ENCODE measurements at regions not wholly inside any gene's neighbourhood (a gene's known extent, or its start where the extent isn't known, plus 50 kb on each side); places are given as distances from the start of the nearest gene placed in this dataset.
A peak's percentile ranks its signal among the peaks of the same experiment; 100 is the strongest.
"Not testable (repeated sequence)": the region's sequence is repeated elsewhere in the genome, so short reads cannot be mapped to it uniquely, and the experiment has no call there.

DNA sequence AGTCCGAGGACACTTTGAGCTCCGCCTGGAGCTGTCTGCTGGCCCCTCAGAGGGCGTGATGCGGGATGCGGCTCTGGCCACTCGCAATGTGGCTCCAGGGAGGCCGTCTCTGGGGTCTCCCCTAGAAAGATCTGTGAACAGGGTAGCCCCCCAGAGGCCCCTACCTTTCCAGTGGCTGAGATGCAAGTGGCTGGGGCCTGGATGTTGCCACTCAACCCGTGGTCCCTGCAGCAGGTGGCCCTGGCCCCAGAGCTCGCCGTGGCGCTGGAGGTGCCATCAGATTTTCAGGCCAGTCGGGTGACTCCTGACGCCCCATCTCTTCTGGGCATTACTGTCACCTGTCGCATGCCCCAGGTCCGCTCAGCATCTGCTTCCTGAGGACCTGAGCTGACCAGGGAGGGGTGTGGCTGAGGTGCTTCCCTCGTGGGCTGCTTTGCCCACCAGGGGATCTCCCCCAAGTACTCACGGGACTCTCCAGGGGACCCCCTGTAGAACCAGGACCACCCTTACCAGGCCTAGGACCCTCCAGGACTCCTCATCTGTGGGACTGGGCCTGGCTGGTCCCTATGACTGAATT lies 102.1 kb upstream of the LRPAP1 start:
- no peaks in the 10 kb centered on the region for H3K4me1 ChIP-seq
- TF ChIP-seq POLR2A (IDR thresholded peaks at IDR 0.05) (no peak), POLR2AphosphoS5 (IDR thresholded peaks at IDR 0.05) (no peak), EP300 (IDR thresholded peaks at IDR 0.05) (no peak)
- TF ChIP-seq, protein P1, sequence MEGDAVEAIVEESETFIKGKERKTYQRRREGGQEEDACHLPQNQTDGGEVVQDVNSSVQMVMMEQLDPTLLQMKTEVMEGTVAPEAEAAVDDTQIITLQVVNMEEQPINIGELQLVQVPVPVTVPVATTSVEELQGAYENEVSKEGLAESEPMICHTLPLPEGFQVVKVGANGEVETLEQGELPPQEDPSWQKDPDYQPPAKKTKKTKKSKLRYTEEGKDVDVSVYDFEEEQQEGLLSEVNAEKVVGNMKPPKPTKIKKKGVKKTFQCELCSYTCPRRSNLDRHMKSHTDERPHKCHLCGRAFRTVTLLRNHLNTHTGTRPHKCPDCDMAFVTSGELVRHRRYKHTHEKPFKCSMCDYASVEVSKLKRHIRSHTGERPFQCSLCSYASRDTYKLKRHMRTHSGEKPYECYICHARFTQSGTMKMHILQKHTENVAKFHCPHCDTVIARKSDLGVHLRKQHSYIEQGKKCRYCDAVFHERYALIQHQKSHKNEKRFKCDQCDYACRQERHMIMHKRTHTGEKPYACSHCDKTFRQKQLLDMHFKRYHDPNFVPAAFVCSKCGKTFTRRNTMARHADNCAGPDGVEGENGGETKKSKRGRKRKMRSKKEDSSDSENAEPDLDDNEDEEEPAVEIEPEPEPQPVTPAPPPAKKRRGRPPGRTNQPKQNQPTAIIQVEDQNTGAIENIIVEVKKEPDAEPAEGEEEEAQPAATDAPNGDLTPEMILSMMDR (IDR thresholded peaks at IDR 0.05), result no peak
- no peak overlapping the region for H3K27ac ChIP-seq
- H3K27me3 ChIP-seq, result peaks cover 0 to 32% (median 0%) of the 10 kb centered on the region in 3 donors
- H3K36me3 ChIP-seq, result no peaks in the 10 kb centered on the region
- peaks cover 0 to under 1% (median 0%) of the 10 kb centered on the region in 4 donors for H3K9me3 ChIP-seq
- no peak overlapping the region for H3K4me3 ChIP-seq
- 86 to 96% (median 89%) methylated on average over 8 to 17 of the region's 17 CpGs for WGBS, 5 donors
- DNase-seq, result no peak
- intact Hi-C loops (cut with DNase I; ENCODE audit: low total_unique reads), result no loop called here

DNA sequence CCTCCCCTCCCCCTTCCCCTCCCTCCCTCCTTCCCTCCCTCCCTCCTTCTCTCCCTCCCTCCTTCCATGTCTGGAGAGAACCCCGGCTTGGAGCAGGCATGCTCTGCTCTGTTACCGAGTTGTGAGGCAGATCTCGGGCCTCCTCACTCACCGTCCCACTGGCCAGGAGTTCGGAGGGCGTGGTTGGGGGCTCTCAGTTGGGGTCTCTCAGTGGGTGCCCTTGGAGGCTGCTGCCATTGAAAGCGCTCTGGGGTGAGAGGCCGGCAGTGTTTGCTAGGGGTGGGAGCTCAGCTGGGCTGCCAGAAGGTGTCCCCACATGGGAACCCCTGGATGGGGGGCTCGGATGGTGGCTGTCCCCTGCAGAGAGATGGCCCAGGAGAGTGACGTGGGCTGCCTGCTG lies 101.1 kb upstream of the LRPAP1 start:
- DNase-seq; intact Hi-C loops (cut with DNase I; ENCODE audit: low total_unique reads); H3K27ac ChIP-seq; H3K4me1 ChIP-seq; H3K36me3 ChIP-seq; H3K9me3 ChIP-seq; H3K4me3 ChIP-seq: not testable (repeated sequence)
- H3K27me3 ChIP-seq, result peaks cover 0 to 41% (median 0%) of the 10 kb centered on the region in 3 donors
- 88 to 100% (median 94%) methylated on average over 1 to 10 of the region's 10 CpGs for WGBS, 5 donors

DNA sequence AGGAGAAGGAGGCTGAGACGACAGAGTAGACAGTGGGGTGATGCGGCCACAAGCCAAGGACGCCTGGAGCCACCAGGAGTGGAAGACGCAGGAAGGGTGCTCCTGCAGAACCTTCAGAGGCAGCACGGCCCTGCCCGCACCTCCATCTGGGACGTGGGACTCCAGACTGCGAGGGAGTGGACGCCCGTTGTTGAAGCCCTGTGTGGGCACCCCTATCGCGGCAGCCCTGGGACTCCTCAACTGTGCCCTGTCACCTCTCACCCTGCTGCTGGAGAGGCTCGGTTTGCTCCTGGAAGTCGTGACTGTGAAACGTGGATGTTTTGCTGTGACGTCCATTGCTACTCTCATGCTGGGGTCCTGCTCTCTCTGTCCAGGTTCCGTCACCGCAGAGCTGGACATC lies 100.6 kb upstream of the LRPAP1 start:
- intact Hi-C loops (cut with DNase I; ENCODE audit: low total_unique reads); DNase-seq; H3K4me3 ChIP-seq; H3K27ac ChIP-seq; H3K4me1 ChIP-seq; H3K9me3 ChIP-seq; H3K36me3 ChIP-seq: not testable (repeated sequence)
- peaks cover 0 to 46% (median 0%) of the 10 kb centered on the region in 3 donors for H3K27me3 ChIP-seq
- 93 to 97% (median 96%) methylated on average over 12 to 18 of the region's 18 CpGs for WGBS, 5 donors

DNA sequence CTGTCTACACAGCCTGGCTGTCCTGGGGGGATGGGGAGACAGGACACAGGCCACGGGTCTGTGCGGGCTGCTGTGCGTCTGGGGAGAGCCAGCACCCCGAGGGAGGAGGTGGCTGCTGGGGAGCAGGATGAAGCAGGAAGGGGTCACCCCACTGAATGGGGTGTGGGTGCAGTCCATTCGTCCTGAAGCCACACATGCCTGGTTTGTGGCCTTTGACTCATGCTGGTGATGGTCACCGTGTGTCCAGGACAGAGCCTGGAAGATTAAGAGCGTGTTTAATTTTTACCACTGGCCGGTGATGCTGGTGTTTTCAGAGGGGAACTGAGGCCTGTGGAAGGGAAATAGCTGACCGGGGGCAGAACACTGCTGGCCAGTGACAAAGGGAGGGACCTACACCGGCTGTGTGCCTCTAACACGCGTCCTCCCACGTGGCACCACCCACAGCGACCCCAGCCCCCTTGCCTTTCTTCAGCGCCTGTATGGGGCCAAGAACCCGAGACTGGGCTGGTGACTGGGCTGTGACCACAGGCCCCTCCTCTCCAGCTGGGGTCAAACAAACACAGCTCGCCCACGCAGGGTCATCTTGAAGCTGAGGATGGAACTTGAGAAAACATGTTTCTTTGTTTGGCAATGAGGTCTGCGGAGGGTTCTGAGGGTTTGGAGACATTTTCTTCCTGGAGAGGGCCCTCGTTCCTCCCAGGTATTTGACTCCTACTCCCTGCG lies 99.5 kb upstream of the LRPAP1 start:
- H3K4me1 ChIP-seq; intact Hi-C loops (cut with DNase I; ENCODE audit: low total_unique reads); H3K9me3 ChIP-seq; H3K36me3 ChIP-seq; H3K4me3 ChIP-seq; H3K27ac ChIP-seq; DNase-seq: not testable (repeated sequence)
- H3K27me3 ChIP-seq, result peaks cover 0 to 47% (median 0%) of the 10 kb centered on the region in 3 donors
- 51 to 65% (median 61%) methylated on average over 17 to 21 of the region's 21 CpGs for WGBS, 5 donors

DNA sequence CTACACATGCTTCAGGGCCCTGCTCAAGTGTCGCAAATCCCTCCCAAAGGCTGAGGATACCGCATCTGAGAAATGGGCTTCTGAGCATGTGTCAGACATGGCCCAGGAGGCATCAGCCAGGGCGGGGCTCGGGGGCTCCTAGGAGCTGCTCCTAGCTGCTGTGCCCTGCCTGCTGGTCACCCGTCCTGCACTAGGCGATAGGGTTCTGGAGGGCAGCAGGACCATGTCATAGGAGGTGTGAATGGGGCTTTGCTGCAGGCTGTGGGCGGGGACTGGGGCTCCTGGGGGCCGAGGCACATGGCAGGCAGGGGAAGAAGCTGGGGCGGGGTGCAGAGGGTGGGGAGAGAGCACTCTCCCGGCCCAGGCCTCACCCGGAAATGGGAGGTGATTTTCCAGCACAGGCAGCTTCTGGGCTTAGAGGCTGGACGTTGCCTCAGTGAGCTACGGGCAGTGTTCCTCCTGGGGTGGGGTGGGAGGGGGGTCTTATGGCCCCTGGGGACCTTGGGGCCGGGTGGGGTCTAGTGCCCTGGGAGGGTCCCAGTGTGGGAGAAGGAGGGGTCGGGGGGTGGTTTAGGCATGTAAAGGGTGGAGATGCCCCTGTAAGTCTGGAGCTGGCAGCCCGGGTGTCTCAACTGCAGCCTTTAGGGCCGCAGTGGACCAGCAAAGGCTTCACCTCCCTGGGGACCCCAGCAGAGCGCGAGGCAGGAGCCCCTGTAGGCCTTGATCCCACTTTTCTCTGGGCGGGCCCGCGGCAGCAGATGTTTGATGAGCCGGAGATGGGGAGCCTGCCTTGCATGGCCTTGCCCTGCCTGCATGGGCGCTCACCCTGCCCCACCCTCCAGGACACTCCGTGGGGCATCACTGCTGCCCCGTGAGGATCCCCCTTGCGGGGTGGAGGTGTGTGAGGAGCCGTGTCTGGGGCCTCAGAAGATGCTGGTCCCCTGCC lies 98.6 kb upstream of the LRPAP1 start:
- intact Hi-C loops (cut with DNase I; ENCODE audit: low total_unique reads), result no loop called here
- Histone ChIP-seq H3K4me1 (no peaks in the 10 kb centered on the region), H3K9me3 (peaks cover 0 to 8% (median 3%) of the 10 kb centered on the region in 4 donors), H3K36me3 (no peaks in the 10 kb centered on the region), H3K27me3 (peaks cover 0 to 55% (median 0%) of the 10 kb centered on the region in 3 donors), H3K4me3 (no peak overlapping the region), H3K27ac (no peak overlapping the region)
- peak in 1 of 2 donors; percentile 78 for DNase-seq
- TF ChIP-seq, protein P1 (IDR thresholded peaks at IDR 0.05), result no peak
- TF ChIP-seq POLR2AphosphoS5 (IDR thresholded peaks at IDR 0.05), result no peak
- WGBS, 5 donors, result 40 to 55% (median 54%) methylated on average over 20 to 28 of the region's 28 CpGs

Measured in stomach (tissue), 8 donors.